ENCODE measurements at regions not wholly inside any gene's neighbourhood (a gene's known extent, or its start where the extent isn't known, plus 50 kb on each side); places are given as distances from the start of the nearest gene placed in this dataset.
"Not testable (repeated sequence)": the region's sequence is repeated elsewhere in the genome, so short reads cannot be mapped to it uniquely, and the experiment has no call there.

GRCh38 chr3:193902607-193903511 lies 233.1 kb upstream of the HES1 start:
- DNase-seq (ENCODE audit: low read depth in 2 of 2): no peak

DNA sequence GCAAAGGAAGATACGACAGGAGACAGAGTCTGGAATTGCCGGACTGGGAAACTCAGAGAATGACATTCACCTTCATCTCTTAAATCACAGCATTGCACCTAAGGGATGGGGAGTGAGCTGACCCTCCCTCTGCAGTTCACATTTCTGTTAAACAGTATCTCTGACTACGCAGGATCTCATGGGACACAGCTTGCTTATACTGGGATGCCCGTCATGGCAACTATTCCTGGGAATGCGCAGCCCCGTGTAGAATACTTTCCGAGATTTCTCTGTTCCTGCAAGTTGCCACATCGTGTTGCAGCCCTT lies 232.5 kb upstream of the HES1 start:
- DNase-seq (ENCODE audit: low read depth in 2 of 2): no peak

DNA sequence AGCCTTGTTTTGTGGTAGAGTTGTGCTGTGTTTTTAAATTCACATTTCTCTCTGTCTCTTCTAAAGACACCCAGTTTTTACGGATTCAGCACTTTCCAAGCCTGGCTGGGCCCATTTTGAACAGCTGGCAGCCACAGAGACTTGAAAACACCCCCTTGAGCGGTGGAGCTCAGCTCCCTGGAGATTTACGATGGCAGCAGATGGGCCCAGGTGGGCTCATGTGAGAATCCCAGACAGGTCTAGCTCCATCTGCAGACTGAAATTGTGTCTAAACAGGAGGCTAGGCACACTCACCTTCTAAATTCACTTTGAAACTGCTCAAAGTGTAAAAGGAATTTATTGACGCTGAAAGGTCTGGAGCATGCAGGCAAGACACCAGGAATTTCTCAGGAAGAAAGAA lies 232.0 kb upstream of the HES1 start:
- no peak for DNase-seq (ENCODE audit: low read depth in 2 of 2)

- no peak for DNase-seq (ENCODE audit: low read depth in 2 of 2)
Observed at GRCh38 chr3:193905541-193906396, 230.2 kb upstream of the HES1 start.

DNA sequence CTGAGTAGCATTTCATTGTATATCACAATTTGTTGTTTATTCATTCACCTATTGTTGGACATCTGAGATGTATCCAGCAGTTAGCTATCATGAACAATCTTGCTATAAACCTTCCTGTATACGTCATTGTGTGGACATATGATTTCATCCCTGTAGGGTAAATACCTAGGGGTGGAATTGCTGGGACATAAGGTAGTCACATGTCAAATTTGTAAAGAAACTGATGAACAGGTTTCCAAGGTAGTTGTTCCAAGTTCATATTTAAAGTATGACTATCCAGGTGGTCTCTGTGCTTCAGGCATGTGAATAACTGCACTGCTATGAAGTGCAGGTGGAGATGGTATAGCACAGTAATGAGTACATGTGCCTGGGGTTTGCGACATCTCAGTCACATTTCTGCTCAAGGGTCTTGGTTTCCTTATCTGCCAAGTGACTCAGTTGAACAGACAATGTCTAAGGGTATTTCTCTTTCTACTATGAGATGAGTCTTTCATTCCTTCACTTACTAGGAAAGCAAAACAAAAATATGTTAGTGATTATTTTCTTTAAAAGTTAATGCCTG lies 229.0 kb upstream of the HES1 start:
- no peak for DNase-seq (ENCODE audit: low read depth in 2 of 2)

GRCh38 chr3:193908181-193908744 lies 227.7 kb upstream of the HES1 start:
- no peak for DNase-seq (ENCODE audit: low read depth in 2 of 2)

GRCh38 chr3:193909387-193909786 lies 226.6 kb upstream of the HES1 start:
- DNase-seq (ENCODE audit: low read depth in 2 of 2): no peak

DNA sequence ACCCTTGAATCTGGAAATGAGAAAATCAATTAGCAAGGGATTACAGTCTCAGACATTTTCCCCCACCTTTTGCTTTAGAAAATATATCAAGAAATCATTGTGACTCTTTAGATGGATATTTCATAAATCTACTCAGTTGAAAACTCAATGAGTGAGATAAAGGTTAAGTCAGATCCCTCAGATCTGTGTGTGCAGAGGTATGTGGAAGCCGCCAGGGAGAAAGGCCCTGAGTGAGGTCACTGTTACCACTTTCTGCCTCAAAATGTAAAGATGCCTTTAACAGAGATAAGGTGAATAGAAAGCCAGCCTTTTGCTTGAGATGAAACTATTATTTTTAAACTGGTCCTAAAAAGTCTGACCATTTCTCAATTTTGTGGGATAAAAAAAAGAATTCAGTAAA lies 225.6 kb upstream of the HES1 start:
- no peak for DNase-seq (ENCODE audit: low read depth in 2 of 2)

DNA sequence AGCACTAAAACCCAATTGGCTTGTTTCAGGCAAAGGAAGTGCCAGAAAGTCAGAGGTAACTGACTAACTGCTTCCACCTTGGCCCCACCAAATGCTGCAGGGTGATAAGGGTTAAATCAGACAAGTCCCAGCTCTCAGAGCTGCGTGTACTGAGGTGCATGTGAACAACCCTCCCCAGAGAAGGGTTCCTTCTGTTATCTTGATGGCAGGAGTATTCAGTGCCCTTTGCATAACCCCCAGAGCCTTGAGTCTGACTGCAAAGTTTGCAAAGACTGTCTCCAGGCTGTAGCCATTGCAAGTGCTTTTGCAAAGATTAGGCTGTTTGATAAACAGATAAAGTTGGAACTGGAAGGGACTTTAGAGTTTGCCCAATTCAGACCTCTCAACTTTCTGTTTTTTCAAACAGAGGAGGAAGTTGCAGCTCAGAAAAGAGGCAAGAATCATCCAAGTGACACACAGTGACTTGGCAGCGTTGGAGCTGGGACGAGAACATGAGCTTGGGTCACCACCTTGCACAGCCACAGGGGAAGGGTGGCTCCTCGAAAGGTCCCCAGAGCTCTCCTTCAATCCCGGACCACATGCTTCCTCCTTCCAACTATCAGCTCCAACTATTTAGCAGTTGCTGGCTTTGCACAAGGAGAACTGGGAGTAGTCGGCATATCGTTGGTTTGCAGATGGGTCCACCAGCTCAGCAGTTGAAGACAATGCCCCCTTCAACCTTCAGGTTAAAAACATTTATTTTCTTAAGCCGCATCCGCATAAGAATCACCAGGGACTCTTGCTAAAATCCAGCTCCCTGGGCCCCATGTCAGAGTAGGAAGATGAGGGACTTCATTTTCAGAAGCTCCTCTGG lies 224.8 kb upstream of the HES1 start:
- DNase-seq (ENCODE audit: low read depth in 2 of 2): no peak

- DNase-seq (ENCODE audit: low read depth in 2 of 2): no peak
Observed at GRCh38 chr3:193911784-193912340, 224.1 kb upstream of the HES1 start.

DNA sequence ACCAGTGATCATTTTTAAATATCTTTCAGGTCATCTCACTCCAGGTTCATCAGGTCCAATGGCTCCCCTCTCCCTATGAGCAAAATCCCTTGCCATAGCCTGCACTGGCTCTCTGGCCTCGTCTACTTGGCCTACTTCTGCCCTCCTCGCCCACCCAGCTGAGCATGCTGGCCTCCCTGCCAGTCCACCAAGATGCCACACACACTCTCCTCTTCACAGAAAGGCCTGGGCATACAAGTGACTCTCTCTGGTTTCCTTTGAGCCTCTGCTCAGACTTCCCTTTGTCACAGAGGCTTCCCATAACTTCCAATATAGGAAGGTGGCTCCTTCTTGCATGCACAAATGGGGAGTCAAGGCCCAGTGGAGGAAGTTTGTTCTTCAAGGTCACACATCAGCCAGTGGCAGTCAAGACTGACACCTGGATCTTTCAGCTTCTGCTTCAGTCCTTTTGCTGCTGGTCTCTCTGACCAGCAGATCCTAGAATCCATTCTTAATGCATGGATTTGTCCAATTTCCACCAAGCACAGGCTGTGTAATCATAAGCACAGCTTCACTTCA lies 223.2 kb upstream of the HES1 start:
- DNase-seq (ENCODE audit: low read depth in 2 of 2): no peak

DNA sequence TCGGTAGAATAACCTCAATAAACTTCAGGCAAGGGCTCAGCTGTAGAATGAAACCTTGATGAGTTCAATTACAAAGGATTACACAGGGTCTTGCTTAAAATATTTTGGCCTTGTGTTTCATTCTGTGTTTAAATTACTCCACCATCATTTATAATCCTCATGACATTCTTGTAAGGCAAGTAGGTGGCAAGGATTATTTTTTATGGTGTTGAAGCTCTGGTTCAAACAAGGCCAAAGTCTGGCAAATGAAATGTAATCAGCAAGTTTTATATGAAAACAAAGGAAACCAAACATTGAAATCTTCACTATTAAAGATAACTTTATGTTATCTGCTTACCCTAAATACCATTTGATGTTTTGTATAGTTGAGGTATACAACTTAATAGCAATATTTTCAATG lies 221.3 kb upstream of the HES1 start:
- no peak for DNase-seq (ENCODE audit: low read depth in 2 of 2)

- DNase-seq (ENCODE audit: low read depth in 2 of 2): no peak
Observed at GRCh38 chr3:193915099-193915498, 220.8 kb upstream of the HES1 start.

DNA sequence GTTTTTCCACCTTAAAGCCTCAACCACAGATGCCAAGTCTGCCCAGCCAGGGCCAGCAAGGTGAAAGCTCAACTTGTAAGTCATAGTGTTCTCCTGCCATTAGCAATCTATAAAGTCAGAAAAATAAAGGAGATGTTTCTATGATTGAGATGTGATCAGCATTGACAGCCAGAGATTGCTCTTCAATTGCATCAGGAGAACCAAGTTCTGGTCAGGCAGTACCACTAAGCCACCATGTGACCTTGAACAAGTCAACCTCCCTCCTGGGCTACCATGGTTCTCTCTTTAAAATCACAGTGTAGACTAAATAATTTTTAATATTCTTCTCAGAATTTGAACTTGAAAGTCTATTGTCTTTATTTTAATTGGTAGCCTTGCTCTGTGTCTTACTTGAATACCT lies 220.3 kb upstream of the HES1 start:
- DNase-seq (ENCODE audit: low read depth in 2 of 2): no peak

GRCh38 chr3:193917158-193917557 lies 218.8 kb upstream of the HES1 start:
- no peak for DNase-seq (ENCODE audit: low read depth in 2 of 2)

GRCh38 chr3:193921465-193921864 lies 214.5 kb upstream of the HES1 start:
- no peak for DNase-seq (ENCODE audit: low read depth in 2 of 2)

- no peak for DNase-seq (ENCODE audit: low read depth in 2 of 2)
Observed at GRCh38 chr3:193922034-193922774, 213.7 kb upstream of the HES1 start.

DNA sequence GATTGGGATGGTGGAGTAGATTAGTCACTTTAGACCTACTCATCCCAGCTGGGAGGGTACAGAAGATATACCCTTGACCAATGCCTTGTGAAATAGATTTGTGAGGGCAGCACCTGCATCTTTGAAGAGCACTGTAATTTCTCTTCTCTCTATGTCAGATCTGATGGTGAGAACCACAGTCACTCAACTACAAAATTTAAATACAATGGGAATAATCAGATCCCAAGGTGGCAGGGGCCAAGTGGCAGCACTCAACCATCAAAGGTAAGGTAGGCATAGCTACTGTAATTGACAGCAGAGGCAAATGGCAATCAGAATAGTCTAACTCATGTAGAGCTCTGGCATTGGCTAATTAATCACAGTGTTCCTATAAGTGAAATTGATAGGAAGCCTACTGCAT lies 212.0 kb upstream of the HES1 start:
- not testable (repeated sequence) for DNase-seq (ENCODE audit: low read depth in 2 of 2)

- DNase-seq (ENCODE audit: low read depth in 2 of 2): not testable (repeated sequence)
Observed at GRCh38 chr3:193926071-193926470, 209.9 kb upstream of the HES1 start.
